ENCODE measurements at regions not wholly inside any gene's neighbourhood (a gene's known extent, or its start where the extent isn't known, plus 50 kb on each side); places are given as distances from the start of the nearest gene placed in this dataset.

DNA sequence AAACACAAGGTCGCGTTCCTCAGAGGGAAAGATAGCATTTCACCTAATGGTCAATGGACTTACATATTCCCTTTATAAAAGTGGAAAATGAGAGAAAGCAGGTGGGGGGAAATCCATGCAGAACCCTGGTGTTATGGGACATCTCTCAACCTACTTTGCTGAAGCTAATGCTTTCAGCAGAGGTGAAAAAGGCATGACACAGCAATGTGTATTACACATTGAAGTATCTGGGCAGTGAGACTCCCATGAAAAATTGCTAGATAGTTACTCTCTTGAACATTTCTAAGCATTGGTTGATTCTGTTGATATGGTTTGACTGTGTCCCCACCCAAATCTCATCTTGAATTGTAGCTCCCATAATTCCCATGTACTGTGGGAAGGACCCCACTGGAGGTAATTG is 60.0 kb upstream of the PICALM start:
- H3K9me3 ChIP-seq (ENCODE audit: control insufficient read depth, insufficient read depth, low read length), result no peaks in the 10 kb centered on the region
- no peak overlapping the region for H3K9ac ChIP-seq (ENCODE audit: low read depth, low read length)
- H3K36me3 ChIP-seq (ENCODE audit: insufficient read depth, low read length), result no peaks in the 10 kb centered on the region
- H3K4me1 ChIP-seq (ENCODE audit: insufficient read depth, low read length), result no peaks in the 10 kb centered on the region

DNA sequence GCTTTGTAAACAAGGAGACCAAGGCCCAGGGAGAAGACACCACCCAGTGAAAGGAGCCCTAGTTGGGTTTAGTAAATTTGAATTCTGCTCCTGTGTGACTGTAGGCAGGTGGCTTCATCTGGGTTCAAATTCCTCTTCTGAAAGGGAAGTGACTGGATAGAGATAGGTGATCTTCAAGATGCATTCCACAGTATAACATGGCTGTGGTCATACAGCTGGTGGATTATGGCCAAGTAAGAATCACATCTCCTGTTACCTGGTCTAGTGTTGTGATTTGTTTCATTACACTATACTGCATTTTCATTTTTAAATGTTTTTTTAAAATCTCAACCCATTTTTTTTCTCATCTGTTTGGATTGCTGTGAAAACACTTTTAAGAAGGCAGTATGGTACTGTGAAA is 58.0 kb upstream of the PICALM start:
- Histone ChIP-seq H3K9ac (ENCODE audit: low read depth, low read length) (no peak overlapping the region), H3K4me1 (ENCODE audit: insufficient read depth, low read length) (no peaks in the 10 kb centered on the region), H3K36me3 (ENCODE audit: insufficient read depth, low read length) (no peaks in the 10 kb centered on the region), H3K9me3 (ENCODE audit: control insufficient read depth, insufficient read depth, low read length) (no peaks in the 10 kb centered on the region)

DNA sequence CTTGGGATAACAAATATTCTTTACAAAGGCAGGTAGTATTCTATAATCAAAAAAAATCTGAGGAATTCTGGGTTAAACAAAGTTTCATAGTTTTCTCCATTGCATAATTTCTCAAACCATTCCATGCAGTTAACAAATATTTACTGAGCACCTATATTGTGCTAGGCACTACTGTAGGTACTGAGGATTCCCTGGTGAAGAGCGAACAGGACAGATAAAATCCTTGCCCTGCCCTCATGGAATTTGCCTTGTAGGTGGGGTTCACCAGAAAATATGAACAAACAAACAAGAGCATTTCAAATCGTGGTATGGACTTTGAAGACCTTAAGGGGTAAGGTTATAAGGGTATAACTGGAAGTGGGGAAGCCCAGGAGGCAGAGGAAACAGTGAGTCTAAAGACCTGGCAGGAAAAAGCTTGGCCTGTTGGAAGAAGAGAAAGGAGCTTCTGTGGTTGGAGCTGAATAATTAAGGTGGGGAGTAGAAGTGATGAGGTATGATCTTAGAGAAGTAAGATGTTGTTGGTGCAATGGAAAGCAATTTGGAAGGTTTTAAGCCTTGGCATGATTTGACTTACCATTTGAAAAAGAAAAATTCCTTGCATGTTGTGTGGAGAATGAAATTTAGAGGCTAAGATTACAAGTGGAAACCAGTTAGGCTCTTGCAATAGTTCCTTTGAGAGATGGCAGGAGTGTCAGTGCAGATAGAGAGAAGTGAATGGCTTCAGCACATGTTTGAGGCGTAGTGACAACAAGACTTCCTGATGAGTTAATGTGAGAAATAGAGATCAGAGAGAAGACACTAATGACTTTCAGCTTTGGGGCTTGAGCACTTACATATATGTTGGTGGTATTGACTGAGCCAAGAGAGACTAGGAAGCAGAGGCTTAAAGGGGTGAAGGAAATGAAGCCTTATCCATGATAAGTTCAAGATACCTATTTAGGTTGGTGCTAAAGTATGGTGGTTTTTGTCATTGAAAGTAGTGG is 55.7 kb upstream of the PICALM start:
- H3K4me1 ChIP-seq (ENCODE audit: insufficient read depth, low read length), result no peaks in the 10 kb centered on the region
- no peak overlapping the region for H3K9ac ChIP-seq (ENCODE audit: low read depth, low read length)
- H3K9me3 ChIP-seq (ENCODE audit: control insufficient read depth, insufficient read depth, low read length), result no peaks in the 10 kb centered on the region
- no peaks in the 10 kb centered on the region for H3K36me3 ChIP-seq (ENCODE audit: insufficient read depth, low read length)

DNA sequence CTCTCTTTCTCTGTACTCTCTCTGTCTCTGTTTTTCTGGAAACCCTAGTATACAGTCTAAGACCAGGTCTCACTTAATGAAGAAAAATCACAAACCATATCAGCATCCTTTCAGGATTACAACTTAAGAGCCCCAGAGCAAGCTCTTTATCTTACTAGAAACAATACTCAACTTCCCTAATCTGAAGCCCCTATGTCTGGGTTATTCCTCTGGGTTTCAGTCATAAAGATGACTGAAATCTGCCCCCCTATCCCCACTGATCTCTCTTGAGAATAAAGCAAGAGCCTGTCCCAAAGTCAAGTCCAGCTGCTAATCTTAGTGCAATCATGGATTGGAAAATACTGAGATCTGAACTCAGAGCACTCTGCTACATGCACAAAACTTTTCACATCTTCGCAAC is 53.9 kb upstream of the PICALM start:
- Histone ChIP-seq H3K9ac (ENCODE audit: low read depth, low read length) (no peak overlapping the region), H3K4me1 (ENCODE audit: insufficient read depth, low read length) (no peaks in the 10 kb centered on the region), H3K9me3 (ENCODE audit: control insufficient read depth, insufficient read depth, low read length) (no peaks in the 10 kb centered on the region), H3K36me3 (ENCODE audit: insufficient read depth, low read length) (no peaks in the 10 kb centered on the region)

DNA sequence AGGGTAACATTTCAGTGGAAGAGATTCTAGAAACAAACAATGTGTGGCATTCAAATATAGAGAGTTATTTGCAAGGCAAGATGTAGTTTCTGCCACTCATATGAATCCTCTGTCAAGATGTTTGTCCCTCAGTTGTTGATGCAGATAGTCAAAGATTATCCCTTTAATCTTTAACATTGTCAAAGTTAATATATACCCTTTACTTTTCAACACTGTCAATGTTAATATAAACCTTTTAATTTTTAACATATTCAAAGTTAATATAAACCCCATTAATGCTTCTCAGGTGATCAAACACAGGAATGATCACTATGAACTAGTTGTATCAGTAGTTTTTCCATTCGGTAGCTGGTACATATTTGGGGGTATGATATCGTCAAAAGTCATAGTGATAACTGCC is 51.9 kb upstream of the PICALM start:
- no peak overlapping the region for H3K9ac ChIP-seq (ENCODE audit: low read depth, low read length)
- H3K4me1 ChIP-seq (ENCODE audit: insufficient read depth, low read length), result no peaks in the 10 kb centered on the region
- no peaks in the 10 kb centered on the region for H3K36me3 ChIP-seq (ENCODE audit: insufficient read depth, low read length)
- H3K9me3 ChIP-seq (ENCODE audit: control insufficient read depth, insufficient read depth, low read length), result no peaks in the 10 kb centered on the region

DNA sequence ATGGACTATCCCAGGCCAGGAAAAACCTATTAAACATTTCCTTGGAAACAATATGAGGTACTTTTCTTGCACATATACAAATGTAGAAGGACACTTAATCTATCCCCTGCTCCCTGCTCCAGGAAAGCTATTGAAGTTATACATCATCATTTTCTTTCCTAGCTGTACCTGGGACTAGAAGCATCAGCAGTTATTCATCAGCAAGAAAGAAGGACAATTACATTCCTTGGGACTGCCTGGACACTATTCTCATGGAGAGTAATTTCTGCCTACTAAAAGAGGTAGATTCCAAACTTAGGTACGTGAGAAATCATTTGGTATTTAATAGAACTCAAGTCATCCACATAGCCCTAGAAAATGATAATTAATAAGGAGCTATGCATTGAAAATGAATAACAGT is 51.0 kb upstream of the PICALM start:
- H3K4me1 ChIP-seq (ENCODE audit: insufficient read depth, low read length), result no peaks in the 10 kb centered on the region
- H3K9me3 ChIP-seq (ENCODE audit: control insufficient read depth, insufficient read depth, low read length), result no peaks in the 10 kb centered on the region
- no peaks in the 10 kb centered on the region for H3K36me3 ChIP-seq (ENCODE audit: insufficient read depth, low read length)
- H3K9ac ChIP-seq (ENCODE audit: low read depth, low read length), result no peak overlapping the region

DNA sequence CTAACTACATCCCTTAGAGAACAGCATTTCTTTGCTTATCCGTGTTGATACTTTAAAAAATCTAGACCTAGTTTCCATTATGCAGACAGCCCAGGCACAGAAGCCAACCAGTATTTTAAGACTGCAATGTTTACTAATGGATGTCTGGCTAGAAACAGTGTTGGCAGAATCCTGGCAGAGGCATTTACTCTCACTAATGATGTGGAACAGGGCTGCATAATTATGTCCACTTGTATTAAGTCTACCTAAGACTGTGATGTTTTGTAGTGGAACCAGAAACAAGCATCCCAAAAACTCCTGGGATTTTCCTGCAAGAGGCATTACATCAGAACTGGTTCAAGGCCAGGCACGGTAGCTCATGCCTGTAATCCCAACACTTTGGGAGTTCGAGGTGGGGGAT is 50.2 kb upstream of the PICALM start:
- Histone ChIP-seq H3K36me3 (ENCODE audit: insufficient read depth, low read length) (no peaks in the 10 kb centered on the region), H3K4me1 (ENCODE audit: insufficient read depth, low read length) (no peaks in the 10 kb centered on the region), H3K9ac (ENCODE audit: low read depth, low read length) (no peak overlapping the region), H3K9me3 (ENCODE audit: control insufficient read depth, insufficient read depth, low read length) (no peaks in the 10 kb centered on the region)

Measured in ES-I3 (cell line).